Urinary bladder (tissue), 3 donors: ENCODE measurements at regions not wholly inside any gene's neighbourhood (a gene's known extent, or its start where the extent isn't known, plus 50 kb on each side); places are given as distances from the start of the nearest gene placed in this dataset.
"Not testable (repeated sequence)": the region's sequence is repeated elsewhere in the genome, so short reads cannot be mapped to it uniquely, and the experiment has no call there.

Experiments
- DNase-seq: peaks from one replicate; pipeline ENCODE4 v3.0.0-alpha.2; 2015; ENCODE audit errors: extremely low spot score
- H3K27ac ChIP-seq: one replicate; pipeline ENCODE4 v1.5.1; 2013; ENCODE audit warnings: low read depth, mild to moderate bottlenecking, moderate library complexity
- H3K36me3 ChIP-seq: one replicate; pipeline ENCODE4 v1.6.1; 2013; ENCODE audit warnings: mild to moderate bottlenecking, moderate library complexity; ENCODE audit not compliant: insufficient read depth
- H3K4me1 ChIP-seq: one replicate; pipeline ENCODE4 v1.6.1; 2013; ENCODE audit warnings: mild to moderate bottlenecking, moderate library complexity; ENCODE audit not compliant: insufficient read depth
- H3K4me3 ChIP-seq: one replicate; pipeline ENCODE4 v1.5.1; 2013; ENCODE audit warnings: low read depth, low read length
- WGBS: extraction: QIAGEN DNeasy Blood & Tissue Kit; methylation state at CpG from one replicate; pipeline ENCODE4 v1.1.7; 2013; 5-methylcytosine and 5-hydroxymethylcytosine counted together
- donor health status: healthy with polysubstance abuse.
- donor health status: healthy.

GRCh38 chr2:34494192-34494591 lies 895.1 kb upstream of the FAM98A start:
- H3K36me3 ChIP-seq, H3K4me1 ChIP-seq, DNase-seq, H3K27ac ChIP-seq, H3K4me3 ChIP-seq: not testable (repeated sequence)
- WGBS: 92% methylated on average over 18 of the region's 18 CpGs

DNA sequence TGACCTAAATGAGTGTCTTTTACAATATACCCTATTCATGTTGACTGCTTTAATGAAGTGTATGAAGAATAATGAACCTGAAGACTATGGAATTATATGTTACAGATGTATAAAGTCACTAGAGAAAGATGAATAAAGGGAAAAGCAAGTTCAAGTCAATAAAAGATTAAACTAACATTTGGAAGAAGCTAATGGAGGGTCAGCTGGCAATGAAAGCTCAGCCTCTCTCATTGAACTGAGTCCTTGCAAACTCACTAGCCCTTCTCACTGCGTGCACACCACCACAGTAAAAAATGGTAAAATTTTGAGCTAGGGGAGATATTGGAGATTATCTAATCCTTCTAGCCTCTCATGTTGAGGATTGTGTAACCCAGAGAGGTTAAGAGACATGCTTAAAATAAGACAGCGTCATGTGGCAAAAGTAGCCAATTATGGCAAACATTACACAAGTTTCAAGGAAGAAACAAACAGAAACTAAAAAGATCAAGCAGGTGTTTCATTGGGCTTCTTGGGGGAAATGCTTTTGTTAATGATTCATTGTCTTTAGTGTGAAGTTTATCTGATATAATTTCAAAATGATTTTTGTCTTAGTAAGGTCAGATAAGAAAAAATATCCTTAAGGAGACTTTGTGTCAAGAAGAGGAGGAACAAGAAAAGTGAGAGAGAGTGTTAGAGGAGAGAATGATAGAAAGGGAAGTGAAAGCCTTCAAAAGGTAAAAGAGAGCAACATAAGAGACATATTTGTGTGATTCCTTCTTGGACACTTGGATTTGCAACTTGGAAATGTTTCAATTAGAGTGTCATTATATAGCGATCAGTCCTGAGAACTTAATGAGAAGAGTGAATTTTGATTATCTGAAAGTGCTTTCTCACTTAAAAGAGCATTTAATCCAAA lies 893.7 kb upstream of the FAM98A start:
- Histone ChIP-seq H3K27ac (no peak overlapping the region), H3K4me1 (no peaks in the 10 kb centered on the region), H3K4me3 (no peak overlapping the region), H3K36me3 (no peaks in the 10 kb centered on the region)
- DNase-seq: no peak
- 71% methylated on average over 3 of the region's 3 CpGs for WGBS

DNA sequence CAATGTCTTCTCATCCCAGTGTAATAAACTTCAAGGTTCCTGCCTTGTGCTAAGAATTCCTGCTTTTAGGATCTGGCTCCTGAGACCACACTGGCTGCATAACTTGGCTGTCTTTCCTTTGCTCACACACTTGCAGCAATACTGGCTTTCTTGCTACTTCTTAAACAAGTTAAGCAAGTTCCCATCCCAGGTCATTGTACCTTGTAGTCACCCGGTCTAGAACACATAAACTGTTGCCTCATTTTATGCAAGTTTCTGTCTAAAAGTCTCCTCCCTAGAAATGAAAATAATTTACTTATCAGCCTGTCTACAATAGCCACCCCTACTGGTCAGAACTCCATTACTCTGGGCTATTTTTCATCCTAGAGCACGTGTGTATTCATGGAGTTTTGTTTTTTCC lies 887.9 kb upstream of the FAM98A start:
- Histone ChIP-seq H3K4me3 (no peak overlapping the region), H3K4me1 (no peaks in the 10 kb centered on the region), H3K27ac (no peak overlapping the region), H3K36me3 (no peaks in the 10 kb centered on the region)
- WGBS: 68% methylated on average over 2 of the region's 2 CpGs
- DNase-seq: no peak

- H3K27ac ChIP-seq: no peak overlapping the region
- DNase-seq: no peak
- no peaks in the 10 kb centered on the region for H3K4me1 ChIP-seq
- H3K36me3 ChIP-seq: no peaks in the 10 kb centered on the region
- no peak overlapping the region for H3K4me3 ChIP-seq
- WGBS: 82% methylated on average over 3 of the region's 3 CpGs
Observed at GRCh38 chr2:34481542-34481941, 882.4 kb upstream of the FAM98A start.

GRCh38 chr2:34480366-34480765 lies 881.3 kb upstream of the FAM98A start:
- DNase-seq: no peak
- no peak overlapping the region for H3K27ac ChIP-seq
- H3K4me1 ChIP-seq: no peaks in the 10 kb centered on the region
- WGBS: 70% methylated on average over 2 of the region's 2 CpGs
- no peaks in the 10 kb centered on the region for H3K36me3 ChIP-seq
- no peak overlapping the region for H3K4me3 ChIP-seq

- no peak overlapping the region for H3K27ac ChIP-seq
- no peak for DNase-seq
- no peak overlapping the region for H3K4me3 ChIP-seq
- 20% methylated on average over 1 of the region's 1 CpG for WGBS
- no peaks in the 10 kb centered on the region for H3K4me1 ChIP-seq
- H3K36me3 ChIP-seq: no peaks in the 10 kb centered on the region
Observed at GRCh38 chr2:34475156-34475555, 876.1 kb upstream of the FAM98A start.

GRCh38 chr2:34474646-34475045 lies 875.5 kb upstream of the FAM98A start:
- no peak overlapping the region for H3K4me3 ChIP-seq
- no peaks in the 10 kb centered on the region for H3K4me1 ChIP-seq
- H3K27ac ChIP-seq: no peak overlapping the region
- 92% methylated on average over 1 of the region's 1 CpG for WGBS
- no peak for DNase-seq
- no peaks in the 10 kb centered on the region for H3K36me3 ChIP-seq

- Histone ChIP-seq H3K4me3 (no peak overlapping the region), H3K36me3 (no peaks in the 10 kb centered on the region), H3K4me1 (no peaks in the 10 kb centered on the region), H3K27ac (no peak overlapping the region)
- no peak for DNase-seq
Observed at GRCh38 chr2:34447097-34447496, 848.0 kb upstream of the FAM98A start.

GRCh38 chr2:34423301-34423700 lies 824.2 kb upstream of the FAM98A start:
- no peak overlapping the region for H3K4me3 ChIP-seq
- no peak overlapping the region for H3K27ac ChIP-seq
- DNase-seq: no peak
- no peaks in the 10 kb centered on the region for H3K4me1 ChIP-seq
- H3K36me3 ChIP-seq: no peaks in the 10 kb centered on the region
- 94% methylated on average over 2 of the region's 2 CpGs for WGBS

DNA sequence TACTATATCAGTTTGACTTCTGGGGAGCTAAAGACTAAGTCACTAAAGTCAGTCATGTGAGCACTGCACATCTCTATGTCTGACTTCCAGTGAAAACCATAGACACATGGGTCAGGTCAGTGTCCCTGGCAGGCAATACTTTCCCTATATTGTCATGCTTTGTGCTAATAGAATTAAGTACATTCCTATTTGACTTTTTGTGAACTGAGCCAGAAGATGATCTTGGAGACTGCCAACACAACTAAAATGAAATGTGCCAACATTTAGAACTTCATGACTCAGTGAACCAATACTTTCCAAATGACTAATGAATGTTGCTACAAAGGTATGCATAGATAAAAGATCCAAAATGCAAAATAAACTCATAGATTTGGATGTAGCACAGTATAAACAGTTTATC lies 820.8 kb upstream of the FAM98A start:
- no peak overlapping the region for H3K4me3 ChIP-seq
- no peak overlapping the region for H3K27ac ChIP-seq
- no peaks in the 10 kb centered on the region for H3K36me3 ChIP-seq
- no peak for DNase-seq
- no peaks in the 10 kb centered on the region for H3K4me1 ChIP-seq

- 31% methylated on average over 2 of the region's 2 CpGs for WGBS
- Histone ChIP-seq H3K4me1 (no peaks in the 10 kb centered on the region), H3K4me3 (no peak overlapping the region)
Observed at GRCh38 chr2:34416856-34417255, 817.8 kb upstream of the FAM98A start.

GRCh38 chr2:34414856-34415255 lies 815.8 kb upstream of the FAM98A start:
- no peaks in the 10 kb centered on the region for H3K4me1 ChIP-seq
- H3K36me3 ChIP-seq: no peaks in the 10 kb centered on the region
- no peak overlapping the region for H3K27ac ChIP-seq
- 89% methylated on average over 4 of the region's 4 CpGs for WGBS
- no peak overlapping the region for H3K4me3 ChIP-seq
- DNase-seq: no peak

More at GRCh38 chr2:34416856-34417255, 817.8 kb upstream of the FAM98A start:
- H3K36me3 ChIP-seq: no peaks in the 10 kb centered on the region
- no peak overlapping the region for H3K27ac ChIP-seq
- DNase-seq: no peak

- H3K4me1 ChIP-seq: no peaks in the 10 kb centered on the region
- H3K27ac ChIP-seq: no peak overlapping the region
- 79% methylated on average over 4 of the region's 4 CpGs for WGBS
- DNase-seq: no peak
- no peaks in the 10 kb centered on the region for H3K36me3 ChIP-seq
- no peak overlapping the region for H3K4me3 ChIP-seq
Observed at GRCh38 chr2:34408100-34408499, 809.0 kb upstream of the FAM98A start.

DNA sequence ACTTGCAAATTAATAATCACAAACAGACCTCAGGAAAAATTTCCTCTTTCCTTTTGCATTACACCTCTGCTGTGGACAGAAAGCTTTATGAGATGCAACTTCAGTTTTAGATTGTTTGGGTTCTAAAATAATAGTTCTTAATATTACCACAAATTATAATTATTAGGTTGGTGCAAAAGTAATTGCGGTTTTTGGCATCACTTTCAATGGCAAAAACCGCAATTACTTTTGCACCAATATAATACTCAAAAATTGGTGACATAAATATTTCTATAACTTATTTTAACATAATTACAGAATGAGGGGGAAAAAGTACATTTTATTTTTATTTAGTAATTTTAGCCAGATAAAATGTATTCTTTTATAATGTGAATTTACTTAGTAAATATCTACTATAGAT lies 804.4 kb upstream of the FAM98A start:
- no peak overlapping the region for H3K27ac ChIP-seq
- no peak for DNase-seq
- no peaks in the 10 kb centered on the region for H3K4me1 ChIP-seq
- WGBS: 95% methylated on average over 2 of the region's 2 CpGs
- no peaks in the 10 kb centered on the region for H3K36me3 ChIP-seq
- no peak overlapping the region for H3K4me3 ChIP-seq
